Heart left ventricle (tissue), 13 donors: ENCODE measurements at regions not wholly inside any gene's neighbourhood (a gene's known extent, or its start where the extent isn't known, plus 50 kb on each side); places are given as distances from the start of the nearest gene placed in this dataset.

Experiments
- CTCF ChIP-seq, 12 donors: fragments of 200-600 bp; sonication (generic) in 4 of 12; IDR thresholded peaks; one replicate each; pipeline versions ENCODE4 v1.5.0 to v1.8.0; 2018 to 2022; ENCODE audit warnings: antibody characterized with exemption in 12 of 12, mild to moderate bottlenecking in 5 of 12
- POLR2A ChIP-seq, 2 donors: fragments of 450-650 bp; IDR thresholded peaks; one replicate each; pipeline ENCODE4 v1.6.1; 2017; ENCODE audit warnings: antibody characterized with exemption in 2 of 2, mild to moderate bottlenecking in 2 of 2, moderate library complexity in 2 of 2
- donor health status: ischemic (EF 13 %, LVEDD 7.1; RV severe dilation, severe dysfunction).
- donor health status: DM: no; HTN: yes; CAD: no.
- donor health status: DM: no; HTN: no; CAD: no.
- donor health status: ischemic (EF 25% LVEDD 6.9; RV normal size, moderate dysfunction).
- donor health status: ischemic (EF 25% LVEDD 5.7; RV mildly dilated, moderate dysfunction).
- donor health status: ischemic (EF 35%, LVEDD 5.7; RV mildly dilated, moderate dysfunction).
- donor health status: nonischemic (EF 11% LVEDD 7.7; RV severe dilation, severe dysfunction).
- donor health status: DM: yes; HTN: yes; CAD: no.
- donor health status: PGD.
- donor health status: ischemic (EF 29% LVEDD 5.4; RV normal size, mild dysfunction).
- donor health status: nonischemic (EF 23%, LVEDD 6.1; RV moderate dilation, normal function).

GRCh38 chrX:45794323-45794994 lies 593.8 kb upstream of the DIPK2B start:
- TF ChIP-seq CTCF (IDR thresholded peaks at IDR 0.05) (no peak), POLR2A (IDR thresholded peaks at IDR 0.05) (no peak)
